SK-N-SH (cell line): ENCODE measurements at regions not wholly inside any gene's neighbourhood (a gene's known extent, or its start where the extent isn't known, plus 50 kb on each side); places are given as distances from the start of the nearest gene placed in this dataset.

Experiments
- CTCF ChIA-PET: fragments of 300-600, 350-600 bp; formaldehyde crosslinking; extraction: SDS; loops from one replicate; lab custom pipeline; 2021; lab: Yijun Ruan, JAX
- POLR2A ChIA-PET: fragments of 350-600 bp; sonication (Branson Sonifier 250); formaldehyde crosslinking; extraction: SDS; loops from one replicate; lab custom pipeline; 2020; ENCODE audit warnings: antibody characterized with exemption, inconsistent platforms; lab: Yijun Ruan, JAX
- DNase-seq: peaks from one replicate; pipeline ENCODE4 v3.0.0; 2012
- H2AFZ ChIP-seq: fragments of 200-600 bp; sonication (generic); 2 replicates; pipeline ENCODE4 v1.8.1; 2016; ENCODE audit warnings: antibody characterized with exemption, mild to moderate bottlenecking, low read depth
- H3F3A ChIP-seq: fragments of 200-600 bp; sonication (generic); replicated peaks from 2 replicates; pipeline ENCODE3; 2016; ENCODE audit warnings: antibody characterized with exemption, mild to moderate bottlenecking; ENCODE audit not compliant: insufficient read depth
- H3K27ac ChIP-seq, 2 experiments: fragments of 200-500 bp in 1 of 2; fragments of 200-600 bp in 1 of 2; sonication (Bioruptor generic) in 1 of 2; sonication (generic), shearing (Covaris generic) in 1 of 2; 2 replicates each; pipeline versions ENCODE4 v1.5.1 to v1.6.1; 2014 to 2016; ENCODE audit warnings: low read depth in 2 of 2, inconsistent platforms in 1 of 2, low read length in 1 of 2, mild to moderate bottlenecking in 1 of 2, mixed read lengths in 1 of 2
- H3K27me3 ChIP-seq: fragments of 200-600 bp; sonication (generic), shearing (Covaris generic); 2 replicates; pipeline ENCODE4 v1.6.1; 2016; ENCODE audit warnings: mixed run types; ENCODE audit not compliant: insufficient read depth
- H3K36me3 ChIP-seq, 2 experiments: fragments of 200-500 bp in 1 of 2; fragments of 200-600 bp in 1 of 2; sonication (Bioruptor generic) in 1 of 2; sonication (generic) in 1 of 2; replicated peaks in 1 of 2; 2 replicates each; pipeline versions ENCODE3 to v1.5.1; 2014 to 2016; ENCODE audit warnings: low read length in 1 of 2, mild to moderate bottlenecking in 1 of 2; ENCODE audit not compliant: insufficient read depth in 2 of 2, control insufficient read depth in 1 of 2
- H3K4me1 ChIP-seq, 2 experiments: fragments of 200-500 bp in 1 of 2; fragments of 200-600 bp in 1 of 2; sonication (Bioruptor generic) in 1 of 2; sonication (generic), shearing (Covaris generic) in 1 of 2; 2 replicates each; pipeline versions ENCODE4 v1.5.1 to v1.6.1; 2014 to 2016; ENCODE audit warnings: low read depth in 1 of 2, low read length in 1 of 2, mixed run types in 1 of 2; ENCODE audit not compliant: insufficient read depth in 2 of 2, control insufficient read depth in 1 of 2
- H3K4me2 ChIP-seq: fragments of 200-600 bp; sonication (generic), shearing (Covaris generic); 2 replicates; pipeline ENCODE4 v1.6.1; 2017; ENCODE audit warnings: mixed run types
- H3K4me3 ChIP-seq, 2 experiments: fragments of 200-500 bp in 1 of 2; fragments of 200-600 bp in 1 of 2; sonication (Bioruptor generic) in 1 of 2; sonication (generic), shearing (Covaris generic) in 1 of 2; 2 replicates each; pipeline versions ENCODE4 v1.5.1 to v1.8.1; 2014 to 2016; ENCODE audit warnings: low read depth in 2 of 2, inconsistent platforms in 1 of 2, low read length in 1 of 2, mild to moderate bottlenecking in 1 of 2, mixed read lengths in 1 of 2, moderate library complexity in 1 of 2
- H3K79me2 ChIP-seq: fragments of 200-600 bp; sonication (generic); 2 replicates; pipeline ENCODE4 v1.8.1; 2017; ENCODE audit warnings: mild to moderate bottlenecking; ENCODE audit not compliant: insufficient read depth
- H3K9ac ChIP-seq: fragments of 200-600 bp; sonication (generic); 2 replicates; pipeline ENCODE4 v1.6.1; 2017; ENCODE audit warnings: mixed run types
- H3K9me2 ChIP-seq: fragments of 200-600 bp; sonication (generic); 2 replicates; pipeline ENCODE4 v1.6.1; 2017; ENCODE audit warnings: mixed run types
- H3K9me3 ChIP-seq: fragments of 200-600 bp; sonication (generic); 2 replicates; pipeline ENCODE4 v1.6.1; 2017; ENCODE audit warnings: mixed run types, mild to moderate bottlenecking, moderate library complexity
- H4K20me1 ChIP-seq: fragments of 200-600 bp; sonication (generic); 2 replicates; pipeline ENCODE4 v1.6.1; 2017; ENCODE audit warnings: mild to moderate bottlenecking, mixed run types; ENCODE audit not compliant: insufficient read depth
- ELF1 ChIP-seq: IDR thresholded peaks from 2 replicates; pipeline ENCODE4 v1.4.0; 2012
- EP300 ChIP-seq, 2 experiments: IDR thresholded peaks; 2 replicates each; pipeline versions ENCODE4 v1.4.0 to v1.6.1; 2012; ENCODE audit warnings: borderline replicate concordance in 1 of 2, low read depth in 1 of 2, low read length in 1 of 2
- FOXM1 ChIP-seq: IDR thresholded peaks from 2 replicates; pipeline ENCODE4 v1.4.0; 2012; ENCODE audit warnings: low read depth, mild to moderate bottlenecking
- GABPA ChIP-seq: IDR thresholded peaks from 2 replicates; pipeline ENCODE4 v1.4.0; 2012; ENCODE audit warnings: low read depth, mild to moderate bottlenecking
- GATA2 ChIP-seq: sonication (generic); formaldehyde crosslinking; IDR thresholded peaks from 2 replicates; pipeline ENCODE4 v1.5.0; 2020; ENCODE audit warnings: mild to moderate bottlenecking, missing genetic modification reagents
- JUND ChIP-seq: IDR thresholded peaks from 2 replicates; pipeline ENCODE4 v1.4.0; 2012
- MXI1 ChIP-seq: IDR thresholded peaks from 2 replicates; pipeline ENCODE4 v1.6.1; 2012; ENCODE audit warnings: mild to moderate bottlenecking, low read depth, low read length, improper control_type of control experiment
- NFIC ChIP-seq: IDR thresholded peaks from 2 replicates; pipeline ENCODE4 v1.4.0; 2012; ENCODE audit warnings: borderline replicate concordance
- POLR2AphosphoS5 ChIP-seq: IDR thresholded peaks from 2 replicates; pipeline ENCODE4 v1.6.1; 2012; ENCODE audit warnings: low read depth, low read length
- RAD21 ChIP-seq: IDR thresholded peaks from 2 replicates; pipeline ENCODE4 v1.6.1; 2012; ENCODE audit warnings: mild to moderate bottlenecking, low read length
- RFX5 ChIP-seq: IDR thresholded peaks from 2 replicates; pipeline ENCODE4 v1.6.1; 2012; ENCODE audit warnings: mild to moderate bottlenecking, improper control_type of control experiment, low read length
- RXRA ChIP-seq: IDR thresholded peaks from 2 replicates; pipeline ENCODE4 v1.4.0; 2012; ENCODE audit warnings: low read depth, mild to moderate bottlenecking, borderline replicate concordance
- SMC3 ChIP-seq: IDR thresholded peaks from 2 replicates; pipeline ENCODE4 v1.6.1; 2012; ENCODE audit warnings: low read depth, low read length, improper control_type of control experiment
- TAF1 ChIP-seq: IDR thresholded peaks from 2 replicates; pipeline ENCODE4 v1.6.1; 2012; ENCODE audit warnings: low read depth, mild to moderate bottlenecking, low read length, moderate library complexity, borderline replicate concordance
- TEAD4 ChIP-seq: IDR thresholded peaks from 2 replicates; pipeline ENCODE4 v1.4.0; 2012; ENCODE audit warnings: mild to moderate bottlenecking, borderline replicate concordance; ENCODE audit not compliant: insufficient read depth
- whole genome bisulfite sequencing: methylation state at CpG from one replicate; pipeline ENCODE4 v1.1.6; 2017; ENCODE audit warnings: low lambda C conversion rate; 5-methylcytosine and 5-hydroxymethylcytosine counted together
- TF ChIP-seq, protein P1 (sequence below): fragments of 150-350 bp; IDR thresholded peaks from 2 replicates; pipeline ENCODE4 v1.6.1; 2016; ENCODE audit warnings: mild to moderate bottlenecking, low read depth, low read length
- TF ChIP-seq, protein P2 (sequence below): IDR thresholded peaks from 2 replicates; pipeline ENCODE4 v1.4.0; 2012; ENCODE audit warnings: low read depth
- TF ChIP-seq, protein P3 (sequence below): fragments of 200-600 bp; sonication (generic); IDR thresholded peaks from 2 replicates; pipeline ENCODE4 v1.6.1; 2017; ENCODE audit warnings: antibody characterized with exemption, mild to moderate bottlenecking, moderate library complexity
- TF ChIP-seq, protein P4 (sequence below): IDR thresholded peaks from 2 replicates; pipeline ENCODE4 v1.4.0; 2012; ENCODE audit warnings: low read depth, borderline replicate concordance
- TF ChIP-seq, protein P5 (sequence below): fragments of 150-350 bp; IDR thresholded peaks from 2 replicates; pipeline ENCODE4 v1.6.1; 2017; ENCODE audit warnings: antibody characterized with exemption, low read length, low read depth, borderline replicate concordance

DNA sequence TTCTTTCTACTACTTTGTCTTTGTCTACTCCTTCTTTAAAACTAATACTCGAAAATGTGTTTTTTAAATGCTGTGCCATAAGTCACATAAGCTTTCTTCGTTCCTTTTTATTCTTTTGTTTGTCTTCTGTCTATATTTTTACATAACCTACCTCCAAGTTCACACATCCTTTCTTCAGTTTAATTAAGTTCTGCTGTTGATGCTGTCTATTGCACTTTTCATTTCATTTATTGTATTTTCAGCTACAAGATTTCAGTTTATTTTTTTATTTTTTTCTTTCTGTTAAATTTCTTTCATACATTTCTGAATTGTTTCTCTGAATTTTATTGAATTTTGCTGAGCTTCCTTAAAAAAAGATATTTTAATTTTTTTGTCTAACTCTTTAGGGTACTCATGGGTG is 878.2 kb downstream of the MAT2B start:
- no peaks in the 10 kb centered on the region; the same call in 1 of the 2 replicates for H3K9me3 ChIP-seq
- H3K79me2 ChIP-seq, result no peaks in the 10 kb centered on the region
- H3K36me3 ChIP-seq, result no peaks in the 10 kb centered on the region
- H3K4me2 ChIP-seq, result no peak overlapping the region
- no peaks in the 10 kb centered on the region for H3K27me3 ChIP-seq
- no peak overlapping the region for H3K4me3 ChIP-seq
- H4K20me1 ChIP-seq, result no peaks in the 10 kb centered on the region
- CTCF ChIA-PET, result no interaction called here
- peaks cover 2% of the 10 kb centered on the region; the same call in 1 of the 2 replicates for H3K9me2 ChIP-seq
- H3F3A ChIP-seq, result peaks cover 4% of the 10 kb centered on the region
- H2AFZ ChIP-seq, result no peak overlapping the region
- H3K9ac ChIP-seq, result no peak overlapping the region
- no peak overlapping the region for H3K27ac ChIP-seq
- 27% methylated on average over 2 of the region's 2 CpGs for WGBS
- no peaks in the 10 kb centered on the region for H3K4me1 ChIP-seq
- DNase-seq, result no peak
- TF ChIP-seq GABPA, result no peak
- TF ChIP-seq FOXM1, result no peak
- TF ChIP-seq, protein P1, sequence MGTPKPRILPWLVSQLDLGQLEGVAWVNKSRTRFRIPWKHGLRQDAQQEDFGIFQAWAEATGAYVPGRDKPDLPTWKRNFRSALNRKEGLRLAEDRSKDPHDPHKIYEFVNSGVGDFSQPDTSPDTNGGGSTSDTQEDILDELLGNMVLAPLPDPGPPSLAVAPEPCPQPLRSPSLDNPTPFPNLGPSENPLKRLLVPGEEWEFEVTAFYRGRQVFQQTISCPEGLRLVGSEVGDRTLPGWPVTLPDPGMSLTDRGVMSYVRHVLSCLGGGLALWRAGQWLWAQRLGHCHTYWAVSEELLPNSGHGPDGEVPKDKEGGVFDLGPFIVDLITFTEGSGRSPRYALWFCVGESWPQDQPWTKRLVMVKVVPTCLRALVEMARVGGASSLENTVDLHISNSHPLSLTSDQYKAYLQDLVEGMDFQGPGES, result no peak
- no peak for TF ChIP-seq JUND
- TF ChIP-seq EP300 (IDR thresholded peaks at IDR 0.05; ENCODE audit: borderline replicate concordance in 1 of 2, low read depth in 1 of 2, low read length in 1 of 2), result no peak
- TF ChIP-seq ELF1, result no peak
- TF ChIP-seq, protein P2, sequence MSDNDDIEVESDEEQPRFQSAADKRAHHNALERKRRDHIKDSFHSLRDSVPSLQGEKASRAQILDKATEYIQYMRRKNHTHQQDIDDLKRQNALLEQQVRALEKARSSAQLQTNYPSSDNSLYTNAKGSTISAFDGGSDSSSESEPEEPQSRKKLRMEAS, result no peak
- TF ChIP-seq TEAD4, result no peak
- no peak for TF ChIP-seq NFIC
- TF ChIP-seq TAF1, result no peak
- TF ChIP-seq RXRA, result no peak
- no peak for TF ChIP-seq RAD21
- TF ChIP-seq GATA2 (CRISPR knock-in tag), result no peak
- TF ChIP-seq, protein P3, sequence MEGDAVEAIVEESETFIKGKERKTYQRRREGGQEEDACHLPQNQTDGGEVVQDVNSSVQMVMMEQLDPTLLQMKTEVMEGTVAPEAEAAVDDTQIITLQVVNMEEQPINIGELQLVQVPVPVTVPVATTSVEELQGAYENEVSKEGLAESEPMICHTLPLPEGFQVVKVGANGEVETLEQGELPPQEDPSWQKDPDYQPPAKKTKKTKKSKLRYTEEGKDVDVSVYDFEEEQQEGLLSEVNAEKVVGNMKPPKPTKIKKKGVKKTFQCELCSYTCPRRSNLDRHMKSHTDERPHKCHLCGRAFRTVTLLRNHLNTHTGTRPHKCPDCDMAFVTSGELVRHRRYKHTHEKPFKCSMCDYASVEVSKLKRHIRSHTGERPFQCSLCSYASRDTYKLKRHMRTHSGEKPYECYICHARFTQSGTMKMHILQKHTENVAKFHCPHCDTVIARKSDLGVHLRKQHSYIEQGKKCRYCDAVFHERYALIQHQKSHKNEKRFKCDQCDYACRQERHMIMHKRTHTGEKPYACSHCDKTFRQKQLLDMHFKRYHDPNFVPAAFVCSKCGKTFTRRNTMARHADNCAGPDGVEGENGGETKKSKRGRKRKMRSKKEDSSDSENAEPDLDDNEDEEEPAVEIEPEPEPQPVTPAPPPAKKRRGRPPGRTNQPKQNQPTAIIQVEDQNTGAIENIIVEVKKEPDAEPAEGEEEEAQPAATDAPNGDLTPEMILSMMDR, result no peak
- TF ChIP-seq, protein P4, sequence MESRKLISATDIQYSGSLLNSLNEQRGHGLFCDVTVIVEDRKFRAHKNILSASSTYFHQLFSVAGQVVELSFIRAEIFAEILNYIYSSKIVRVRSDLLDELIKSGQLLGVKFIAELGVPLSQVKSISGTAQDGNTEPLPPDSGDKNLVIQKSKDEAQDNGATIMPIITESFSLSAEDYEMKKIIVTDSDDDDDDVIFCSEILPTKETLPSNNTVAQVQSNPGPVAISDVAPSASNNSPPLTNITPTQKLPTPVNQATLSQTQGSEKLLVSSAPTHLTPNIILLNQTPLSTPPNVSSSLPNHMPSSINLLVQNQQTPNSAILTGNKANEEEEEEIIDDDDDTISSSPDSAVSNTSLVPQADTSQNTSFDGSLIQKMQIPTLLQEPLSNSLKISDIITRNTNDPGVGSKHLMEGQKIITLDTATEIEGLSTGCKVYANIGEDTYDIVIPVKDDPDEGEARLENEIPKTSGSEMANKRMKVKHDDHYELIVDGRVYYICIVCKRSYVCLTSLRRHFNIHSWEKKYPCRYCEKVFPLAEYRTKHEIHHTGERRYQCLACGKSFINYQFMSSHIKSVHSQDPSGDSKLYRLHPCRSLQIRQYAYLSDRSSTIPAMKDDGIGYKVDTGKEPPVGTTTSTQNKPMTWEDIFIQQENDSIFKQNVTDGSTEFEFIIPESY, result no peak
- TF ChIP-seq, protein P5, sequence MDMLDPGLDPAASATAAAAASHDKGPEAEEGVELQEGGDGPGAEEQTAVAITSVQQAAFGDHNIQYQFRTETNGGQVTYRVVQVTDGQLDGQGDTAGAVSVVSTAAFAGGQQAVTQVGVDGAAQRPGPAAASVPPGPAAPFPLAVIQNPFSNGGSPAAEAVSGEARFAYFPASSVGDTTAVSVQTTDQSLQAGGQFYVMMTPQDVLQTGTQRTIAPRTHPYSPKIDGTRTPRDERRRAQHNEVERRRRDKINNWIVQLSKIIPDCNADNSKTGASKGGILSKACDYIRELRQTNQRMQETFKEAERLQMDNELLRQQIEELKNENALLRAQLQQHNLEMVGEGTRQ, result no peak
- TF ChIP-seq RFX5, result no peak
- TF ChIP-seq SMC3, result no peak
- no peak for TF ChIP-seq MXI1
- no peak for TF ChIP-seq POLR2AphosphoS5
- POLR2A ChIA-PET, result no interaction called here
